HG03066 (cell line): ENCODE measurements at regions not wholly inside any gene's neighbourhood (a gene's known extent, or its start where the extent isn't known, plus 50 kb on each side); places are given as distances from the start of the nearest gene placed in this dataset.

Experiments used
- ATAC-seq: cut with Tn5 transposase; IDR thresholded peaks from one replicate; pipeline ENCODE4 v1.9.1; 2021; ENCODE audit warnings: low read depth; ENCODE audit not compliant: unreplicated experiment

DNA sequence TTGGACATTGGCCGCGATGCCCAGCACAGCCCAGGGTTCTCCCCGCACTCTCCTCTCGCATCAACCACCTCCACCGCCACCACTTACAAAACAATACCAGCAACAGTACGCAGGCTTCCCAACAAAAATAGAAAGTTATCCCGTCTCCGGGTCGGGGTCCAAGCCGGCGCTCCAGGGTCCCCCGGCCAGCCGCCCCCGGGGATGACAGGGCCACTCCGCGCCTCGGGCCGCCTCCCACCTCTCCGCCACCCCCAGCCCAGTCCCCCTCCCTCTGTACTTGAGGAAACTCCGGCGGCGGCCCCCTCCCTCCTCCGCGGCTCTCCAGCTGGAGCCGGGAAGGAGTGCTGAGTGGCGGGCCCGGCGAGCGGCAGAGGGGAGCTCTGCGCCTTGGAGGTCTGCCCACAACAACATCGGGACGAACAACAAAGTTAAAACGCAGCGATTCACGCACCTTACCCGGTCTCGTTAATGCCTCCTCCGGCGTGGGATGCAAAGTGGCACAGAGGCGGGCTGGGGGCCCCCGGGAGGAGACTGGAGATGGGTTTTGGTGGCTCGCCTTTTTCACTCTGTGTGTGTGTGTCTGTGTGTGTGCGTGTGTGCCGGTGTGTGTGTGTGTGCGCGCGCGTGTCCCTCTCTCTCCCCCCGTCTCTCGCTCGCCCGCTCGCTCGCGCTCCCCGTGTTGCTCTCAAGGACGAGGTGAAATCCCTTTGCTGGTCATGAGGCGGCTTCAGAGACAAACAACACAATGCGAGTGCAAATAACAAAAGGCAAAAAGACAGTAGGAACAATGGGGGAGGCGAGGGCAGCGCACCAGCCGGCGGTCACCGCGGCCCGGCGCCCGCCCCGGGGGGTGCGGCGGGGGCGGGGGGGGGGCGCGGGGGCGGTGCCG lies 386.8 kb downstream of the BCAT1 start:
- ATAC-seq: no peak

DNA sequence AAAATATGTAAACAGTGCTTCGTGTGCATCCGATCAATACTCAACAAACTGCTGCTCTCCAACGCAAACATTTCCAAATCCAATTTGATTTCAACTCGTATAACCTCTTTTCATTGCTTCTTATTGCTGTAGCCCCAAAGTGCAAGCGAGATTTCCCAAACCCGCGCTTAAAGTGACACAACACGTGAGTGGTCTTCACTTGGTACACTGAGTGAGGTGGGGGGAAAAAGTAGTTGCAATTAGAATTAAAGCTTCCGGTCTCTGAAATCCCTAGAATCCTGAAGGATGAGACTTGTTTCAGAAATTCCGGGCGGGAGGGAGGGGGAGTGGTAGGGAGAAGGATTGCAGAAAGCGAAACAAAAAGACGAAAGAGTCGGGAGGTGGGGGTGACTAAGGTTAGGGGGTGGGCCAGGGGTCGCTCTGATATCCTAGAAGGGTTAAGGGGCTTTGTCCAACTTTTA lies 387.5 kb downstream of the BCAT1 start:
- no peak for ATAC-seq

DNA sequence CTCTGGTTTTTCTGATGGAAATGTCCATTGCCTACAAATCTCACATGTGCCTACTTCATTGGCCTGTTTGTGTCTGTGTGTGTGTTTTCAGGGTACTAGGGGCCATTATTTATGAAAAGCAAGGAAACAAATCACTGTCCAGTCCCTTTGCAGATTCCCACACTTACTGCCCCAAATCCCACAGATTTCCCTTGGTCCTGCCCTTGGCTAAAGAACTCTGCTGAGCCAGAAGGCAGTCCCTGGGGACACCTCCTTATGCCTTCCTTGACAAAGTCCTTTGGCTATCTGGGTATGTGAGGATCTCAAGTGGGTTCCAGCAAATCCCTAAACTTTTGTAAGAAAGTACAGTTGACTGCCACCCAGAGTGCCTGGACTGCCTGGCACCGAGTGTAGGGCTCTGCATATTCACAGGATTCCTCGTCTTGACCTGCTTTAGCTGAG lies 388.1 kb downstream of the BCAT1 start:
- no peak for ATAC-seq

DNA sequence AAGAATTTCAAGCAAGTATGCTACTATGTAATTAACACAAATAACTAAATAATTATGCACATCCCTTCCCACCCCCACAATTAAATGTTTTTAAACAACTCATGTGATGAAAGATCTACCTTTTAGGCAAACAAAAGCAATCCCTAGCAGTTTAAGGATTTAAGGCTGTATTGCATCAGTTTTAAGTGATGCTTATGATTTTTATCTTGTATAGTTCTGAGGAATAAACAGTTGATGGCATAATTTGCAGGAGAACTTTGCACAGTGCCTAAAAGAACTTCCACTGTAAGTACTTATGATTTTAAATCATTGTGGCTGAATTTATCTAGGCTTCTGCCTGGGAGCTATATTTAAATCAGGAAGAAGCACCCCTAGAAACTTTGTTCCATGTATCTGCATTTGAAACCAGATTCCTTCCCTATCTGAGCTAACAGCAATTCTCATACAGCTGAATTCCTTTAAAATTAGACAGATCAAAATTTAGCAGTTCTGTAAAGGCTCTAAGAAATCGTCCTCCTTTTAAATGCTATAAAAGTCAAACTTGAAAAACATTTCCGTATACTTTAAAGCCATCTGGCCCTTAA lies 388.6 kb downstream of the BCAT1 start:
- no peak for ATAC-seq

DNA sequence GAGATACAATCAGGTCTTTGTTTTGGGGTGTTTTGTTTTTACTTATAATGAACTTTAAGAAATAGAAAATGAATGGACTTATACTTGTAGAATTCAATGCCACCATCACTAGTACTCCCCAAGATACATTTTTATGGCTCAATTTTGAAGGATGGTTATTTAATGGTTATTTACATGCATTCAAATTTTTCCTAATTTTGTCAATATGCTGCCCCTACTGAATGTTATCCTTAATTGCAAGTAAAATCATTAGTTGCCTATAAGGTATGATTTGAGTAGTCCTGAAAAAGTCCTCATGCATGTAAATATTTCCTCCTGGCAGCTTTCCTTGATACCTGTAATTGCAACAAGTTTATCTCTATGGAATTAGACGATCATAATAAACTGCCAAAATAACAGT lies 391.2 kb downstream of the BCAT1 start:
- no peak for ATAC-seq

DNA sequence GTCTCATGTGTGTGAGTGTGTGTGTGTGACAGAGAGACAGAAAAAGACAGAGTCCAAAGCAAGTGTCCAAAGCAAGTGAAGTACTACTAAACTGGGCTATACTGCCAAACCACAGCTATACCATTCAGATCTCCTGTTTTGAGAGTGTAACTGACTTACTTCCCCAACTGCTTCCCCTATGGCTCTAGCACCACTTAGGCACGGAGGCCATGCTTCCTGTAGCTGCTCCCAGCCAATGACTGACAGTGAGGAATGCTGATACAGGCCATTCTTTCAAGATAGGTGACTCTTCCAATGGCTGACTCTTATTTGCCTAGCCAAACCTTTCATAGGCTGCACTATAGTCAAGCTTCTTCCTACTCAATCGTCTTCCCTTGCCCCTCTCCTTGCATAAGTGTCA lies 393.2 kb downstream of the BCAT1 start:
- no peak for ATAC-seq

DNA sequence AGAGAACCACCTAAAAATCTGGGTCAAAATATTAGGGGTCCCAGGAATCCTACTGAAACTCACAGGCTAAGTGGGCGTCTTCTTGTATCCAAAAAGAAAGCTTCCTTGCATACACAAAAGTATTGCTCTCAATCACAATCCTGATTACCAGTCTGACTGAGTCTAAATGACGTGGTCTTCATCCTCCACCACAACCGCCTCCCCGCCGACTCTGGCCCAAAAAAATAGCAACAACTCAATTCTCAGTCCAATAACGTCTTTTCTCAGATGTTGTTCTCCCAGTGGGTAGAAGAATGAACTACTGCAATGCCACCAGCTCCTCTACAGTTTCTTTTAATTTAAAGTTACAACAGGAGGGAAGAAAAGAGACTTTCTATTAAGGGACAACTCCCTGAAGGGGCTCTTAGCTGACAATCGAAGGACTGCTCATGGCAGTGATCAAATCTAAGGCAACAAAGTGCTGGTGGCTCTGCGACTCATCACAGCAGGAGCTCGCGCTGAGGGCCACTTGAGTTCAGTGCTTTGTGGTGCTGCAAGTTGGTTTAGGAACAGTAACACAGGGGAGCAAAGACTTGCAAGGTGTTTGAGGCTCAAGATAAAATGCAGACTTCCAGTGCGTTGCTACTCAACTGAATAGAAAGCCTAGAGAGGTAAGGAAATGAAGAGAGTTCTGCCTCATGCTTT lies 394.1 kb downstream of the BCAT1 start:
- no peak for ATAC-seq

DNA sequence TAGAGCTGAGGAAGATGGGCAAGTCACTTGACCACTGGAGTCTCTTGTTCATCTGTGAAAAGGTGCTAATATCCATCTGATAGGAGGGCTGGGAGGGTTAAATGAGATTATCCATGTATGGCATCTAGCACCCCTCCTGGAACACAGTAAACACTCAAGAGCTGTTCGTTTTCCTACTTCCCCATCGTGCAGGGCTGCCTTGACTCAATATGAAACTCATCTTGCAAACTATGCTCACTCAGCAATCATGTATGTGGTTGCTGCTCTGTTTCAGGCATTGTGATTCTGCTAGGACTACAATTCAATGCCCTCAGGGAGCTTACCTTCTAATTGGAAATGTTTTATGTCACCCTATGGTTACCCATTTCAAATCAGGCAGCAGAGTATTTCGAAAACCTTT lies 395.6 kb downstream of the BCAT1 start:
- no peak for ATAC-seq

DNA sequence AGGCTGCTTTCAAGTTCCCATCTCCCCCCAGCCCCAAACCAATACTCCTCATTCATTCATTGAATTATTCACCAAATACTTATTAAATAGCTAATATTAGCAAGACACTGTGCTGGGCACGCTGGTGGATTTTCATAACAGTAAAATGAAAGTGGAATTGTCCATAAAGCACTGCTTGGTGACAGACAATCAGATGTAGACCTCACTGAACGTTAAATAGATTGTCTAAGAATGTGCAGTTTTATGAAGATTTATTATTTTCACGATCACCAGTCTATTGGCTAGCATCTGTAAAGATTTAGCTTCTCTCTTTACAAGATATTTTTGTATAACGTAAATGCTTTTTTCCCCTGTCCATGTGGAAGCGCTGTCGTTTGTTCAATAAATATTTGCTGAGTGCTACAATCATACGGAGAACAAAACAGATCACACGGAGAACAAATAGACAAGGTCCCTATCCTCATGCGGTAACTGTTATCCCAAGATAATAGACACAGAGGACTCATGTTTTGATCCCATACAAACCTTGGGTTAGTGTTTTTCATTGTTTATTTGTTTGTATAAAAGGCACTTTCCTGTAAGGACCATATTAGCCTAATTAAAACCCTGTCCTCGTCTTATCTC lies 397.6 kb downstream of the BCAT1 start:
- ATAC-seq: no peak

DNA sequence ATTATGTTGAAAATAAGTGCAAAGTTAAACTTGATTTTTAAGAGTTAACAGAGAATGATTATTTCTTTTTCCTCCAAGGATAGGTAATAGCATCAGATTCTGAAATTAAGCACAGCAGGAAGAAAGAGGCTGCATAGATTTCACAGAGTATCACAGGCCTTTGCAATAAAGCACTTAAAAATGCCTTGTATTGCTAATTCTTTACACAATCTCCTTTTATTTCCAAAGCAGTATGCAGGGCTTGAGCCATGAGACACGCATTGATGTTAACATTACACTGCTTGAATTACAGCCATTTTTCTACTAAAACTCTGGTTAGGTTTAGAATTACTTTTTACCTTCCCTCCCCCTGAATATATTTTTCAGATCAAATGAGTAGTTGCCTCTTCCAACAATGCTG lies 398.3 kb downstream of the BCAT1 start:
- ATAC-seq: no peak

DNA sequence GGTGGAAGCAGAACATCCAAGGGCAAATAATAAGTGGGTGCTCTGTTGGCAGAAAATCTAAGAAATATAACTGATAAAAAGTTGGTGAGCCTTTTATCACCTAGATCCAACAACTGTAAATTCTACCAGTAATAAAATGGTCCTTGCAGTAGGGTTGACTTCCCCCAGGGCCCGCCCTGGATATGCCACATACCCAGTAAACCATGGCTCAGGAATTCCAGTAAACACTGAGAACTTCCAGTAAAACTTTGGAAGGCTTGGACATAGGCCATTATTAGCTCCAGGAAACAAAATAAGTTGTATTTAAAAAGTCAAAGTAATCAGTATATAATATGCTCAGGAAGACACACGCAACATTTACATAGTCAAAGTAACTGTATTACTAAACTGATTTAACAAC lies 402.2 kb downstream of the BCAT1 start:
- no peak for ATAC-seq

DNA sequence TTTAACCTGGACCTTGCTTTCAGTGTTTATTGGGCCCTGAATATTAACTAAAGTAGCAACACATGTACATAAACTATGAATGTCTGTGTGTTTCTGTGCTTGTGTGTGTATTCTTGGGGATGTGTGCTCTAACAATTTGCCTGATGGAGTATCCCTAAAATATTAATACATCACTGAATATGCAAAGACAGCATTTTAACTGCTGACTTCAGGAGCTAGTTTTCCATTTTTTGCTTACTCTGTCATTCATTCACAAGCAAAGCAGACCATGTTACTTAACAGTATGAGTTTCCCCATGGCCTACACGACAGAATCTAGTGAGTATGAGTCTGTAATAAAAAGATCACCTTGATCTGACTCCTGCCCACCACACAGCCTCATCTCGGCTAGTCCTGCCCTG lies 402.8 kb downstream of the BCAT1 start:
- ATAC-seq: no peak

DNA sequence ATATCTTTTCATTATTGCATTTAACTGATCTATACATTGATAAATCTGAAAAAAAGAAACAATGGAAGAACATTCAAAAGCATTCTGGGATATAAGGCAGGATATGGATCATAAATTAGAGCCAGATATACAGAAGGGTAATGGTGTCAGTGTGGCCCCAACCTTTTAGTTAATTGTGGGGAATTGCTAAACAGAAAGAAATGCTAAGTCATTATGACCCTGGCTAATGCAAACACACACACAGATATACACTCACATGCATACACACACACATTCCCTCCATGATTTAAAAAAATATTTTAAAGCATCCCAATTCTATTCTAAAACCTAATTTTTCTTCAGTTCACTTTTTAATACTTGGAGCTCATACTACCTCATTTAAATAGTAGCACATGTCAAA lies 404.5 kb downstream of the BCAT1 start:
- ATAC-seq: no peak

DNA sequence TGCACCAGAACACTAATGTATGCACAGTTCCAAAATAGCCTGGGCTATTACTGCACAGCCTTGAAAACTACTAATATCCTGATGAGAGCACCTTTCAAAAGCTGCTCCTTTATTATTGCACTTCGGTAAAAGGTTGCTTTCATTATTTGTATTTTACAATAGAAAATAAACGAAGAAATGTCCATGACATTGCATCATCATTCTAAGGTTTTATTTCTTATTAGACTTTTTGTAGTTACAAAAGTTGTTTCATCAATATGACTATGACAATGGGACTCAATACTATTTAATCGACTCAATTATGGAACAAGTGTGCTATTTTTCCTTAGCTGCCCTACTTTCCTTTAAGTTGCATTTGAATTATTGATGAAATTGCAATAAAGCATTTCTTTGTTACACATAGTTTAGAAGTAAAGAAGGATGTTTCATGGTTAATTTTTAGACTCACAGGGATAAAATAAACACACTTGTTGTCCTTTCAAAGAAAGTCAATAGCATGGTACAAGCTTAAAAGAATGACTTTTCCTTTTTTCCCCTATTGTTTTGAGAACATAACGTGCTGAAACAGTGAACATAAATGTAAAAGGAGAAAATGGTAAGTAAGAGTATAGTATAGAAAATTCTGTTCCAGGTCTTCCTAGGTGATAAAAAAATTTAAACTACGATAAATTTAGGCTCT lies 407.6 kb downstream of the BCAT1 start:
- no peak for ATAC-seq

DNA sequence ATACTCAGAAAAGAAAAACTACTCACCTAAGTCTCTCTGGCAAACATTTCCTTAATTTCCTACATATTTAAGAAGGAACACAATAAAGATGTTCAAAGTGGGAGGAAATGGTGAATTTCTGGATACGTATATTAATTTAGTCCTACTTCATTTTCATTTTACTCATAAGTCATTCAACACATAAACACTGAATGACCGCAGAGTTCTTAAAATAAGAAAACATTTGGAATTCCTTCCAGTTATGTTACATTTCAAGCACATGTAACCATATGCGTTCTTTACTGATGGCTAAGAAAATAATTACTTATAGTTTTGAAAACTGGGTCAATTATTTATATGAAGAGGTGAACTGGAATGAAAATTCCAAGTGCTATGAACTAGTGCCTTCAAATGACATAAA lies 409.3 kb downstream of the BCAT1 start:
- no peak for ATAC-seq

DNA sequence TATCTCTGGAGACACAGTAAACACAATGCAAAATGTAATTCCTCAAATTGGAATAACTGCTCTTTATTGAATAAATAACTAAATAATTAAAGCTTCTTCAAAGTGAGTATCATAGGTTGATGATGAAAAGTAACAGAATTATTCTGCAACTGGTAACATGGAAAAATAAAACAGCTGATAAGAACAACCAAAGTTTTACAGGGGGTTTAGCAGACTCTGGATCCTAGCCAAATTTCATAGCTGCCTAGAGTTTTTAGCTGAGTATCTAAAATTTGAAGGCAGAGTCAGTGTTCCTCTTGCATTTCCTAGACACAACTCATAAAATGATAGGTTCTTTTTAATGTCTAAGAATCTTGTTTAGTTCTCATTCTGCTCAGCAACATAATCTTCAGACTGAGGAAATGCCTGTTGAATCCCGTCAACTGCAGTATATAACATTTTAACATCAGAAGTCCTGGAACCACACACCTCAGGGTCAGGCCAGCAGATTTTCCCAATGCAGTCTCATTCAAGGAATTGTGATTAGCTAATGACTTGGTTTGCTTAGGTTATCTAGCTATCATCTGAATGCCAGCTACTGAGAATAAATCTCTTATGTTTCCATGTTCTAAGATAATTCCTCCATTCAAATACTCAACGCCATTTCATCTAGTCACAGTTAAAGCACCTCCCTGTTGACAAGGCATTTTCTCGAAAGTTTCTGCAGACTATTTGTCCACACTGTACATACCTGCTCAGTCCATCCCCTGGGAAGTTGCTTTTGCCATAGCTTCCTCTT lies 411.6 kb downstream of the BCAT1 start:
- no peak for ATAC-seq

DNA sequence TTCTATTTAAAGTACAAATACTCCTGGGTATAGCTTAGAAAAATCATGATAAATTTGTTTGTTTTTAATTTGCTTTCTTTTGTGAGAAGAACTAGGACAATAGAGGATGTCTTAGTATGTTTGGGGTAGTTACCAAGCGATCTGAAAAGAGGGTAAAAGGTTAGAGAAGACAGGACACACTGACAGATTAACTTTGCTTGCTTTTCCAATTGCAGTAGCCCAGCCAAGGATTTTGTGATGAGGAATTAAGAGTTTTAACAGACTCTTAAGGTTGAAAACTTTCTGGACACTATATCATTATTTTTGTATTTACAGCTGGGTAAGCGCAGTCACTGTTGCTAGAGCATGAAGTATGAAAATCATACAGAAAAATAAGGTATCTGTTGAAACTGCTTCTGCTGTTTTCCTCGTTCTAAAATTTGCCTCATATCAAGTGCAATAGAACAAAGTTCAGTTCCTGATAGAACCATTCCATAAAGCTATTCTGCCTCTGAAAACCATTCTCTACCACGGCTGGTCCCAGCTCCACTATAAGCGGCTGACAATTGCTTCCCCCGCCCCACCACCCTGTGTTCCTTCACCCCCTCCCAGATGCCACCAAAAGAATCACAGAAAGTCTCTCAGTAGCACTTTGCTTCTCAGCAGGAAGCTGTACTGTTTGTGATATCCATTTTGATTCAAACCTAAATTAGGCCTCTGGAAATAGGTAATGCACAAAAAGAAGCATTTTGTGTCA lies 413.4 kb downstream of the BCAT1 start:
- ATAC-seq: no peak

DNA sequence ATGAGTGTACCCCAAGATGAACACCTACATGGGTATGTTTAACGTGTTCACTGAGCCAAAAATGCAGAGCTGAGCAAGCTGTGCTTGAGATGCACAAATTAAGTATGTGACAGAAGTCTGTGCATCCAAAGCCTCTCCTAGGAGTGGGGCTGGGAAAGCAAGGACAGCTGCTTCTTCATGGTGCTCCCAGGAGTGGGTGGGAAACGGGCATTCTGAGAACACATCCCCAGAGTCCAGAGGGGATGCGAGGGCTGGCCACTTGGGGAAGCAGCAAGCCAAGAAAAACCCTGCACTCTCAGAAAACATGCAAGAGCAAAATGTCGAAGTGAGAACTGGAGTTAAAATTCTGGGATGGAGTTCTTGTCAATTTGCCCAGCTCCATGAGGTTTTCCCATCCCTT lies 414.3 kb downstream of the BCAT1 start:
- no peak for ATAC-seq

DNA sequence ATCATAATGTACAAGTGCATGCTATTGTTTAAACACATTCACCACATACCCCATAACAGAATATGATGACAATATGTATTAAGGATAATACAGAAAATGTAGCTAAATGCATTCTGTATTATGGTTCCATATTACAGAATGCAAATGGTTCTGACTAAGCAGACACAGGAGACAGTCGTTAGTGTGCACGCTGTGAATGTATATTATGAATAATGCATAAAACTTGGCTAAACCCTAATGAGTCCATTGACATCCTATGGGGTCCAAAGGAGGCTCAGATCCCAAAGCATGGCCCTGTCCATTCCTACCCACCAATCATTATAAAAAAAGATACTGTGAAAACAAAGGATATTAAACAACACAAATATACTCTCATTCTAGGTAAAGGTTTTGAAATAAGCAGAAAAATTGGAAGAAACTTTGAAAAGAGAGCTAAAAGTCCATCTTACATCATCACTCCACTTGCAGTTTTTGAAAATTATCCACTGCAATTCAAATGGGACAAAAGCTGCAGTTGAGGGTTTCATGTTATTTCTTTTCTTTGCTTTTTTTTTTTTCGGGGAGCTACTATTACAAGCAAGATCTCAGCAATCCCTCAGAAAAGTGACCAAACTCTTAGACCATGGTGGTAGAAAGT lies 415.1 kb downstream of the BCAT1 start:
- no peak for ATAC-seq
